MG63 (cell line): ENCODE measurements at regions not wholly inside any gene's neighbourhood (a gene's known extent, or its start where the extent isn't known, plus 50 kb on each side); places are given as distances from the start of the nearest gene placed in this dataset.
"Not testable (repeated sequence)": the region's sequence is repeated elsewhere in the genome, so short reads cannot be mapped to it uniquely, and the experiment has no call there.

ENCODE experiments used
- DNase-seq: peaks from one replicate; pipeline ENCODE4 v3.0.0-alpha.2; 2020
- H3K27me3 ChIP-seq: fragments of 250-450 bp; sonication (Bioruptor Pico); 2 replicates; pipeline ENCODE4 v1.5.1; 2020; ENCODE audit warnings: mild to moderate bottlenecking, moderate library complexity
- H3K36me3 ChIP-seq: fragments of 250-450 bp; sonication (Bioruptor Pico); 2 replicates; pipeline ENCODE4 v1.5.1; 2020; ENCODE audit warnings: mild to moderate bottlenecking, moderate library complexity
- H3K4me3 ChIP-seq: fragments of 250-450 bp; sonication (Bioruptor Pico); 2 replicates; pipeline ENCODE4 v1.5.1; 2020; ENCODE audit warnings: mild to moderate bottlenecking, moderate library complexity
- H3K9me3 ChIP-seq: fragments of 250-450 bp; sonication (Bioruptor Pico); 2 replicates; pipeline ENCODE4 v1.5.1; 2020; ENCODE audit warnings: mild to moderate bottlenecking, moderate library complexity

- Histone ChIP-seq H3K4me3 (no peak overlapping the region), H3K36me3 (no peaks in the 10 kb centered on the region), H3K27me3 (no peaks in the 10 kb centered on the region), H3K9me3 (no peaks in the 10 kb centered on the region)
- DNase-seq = no peak
Observed at GRCh38 chr14:43669355-43669754, 837.7 kb downstream of the FSCB start.

DNA sequence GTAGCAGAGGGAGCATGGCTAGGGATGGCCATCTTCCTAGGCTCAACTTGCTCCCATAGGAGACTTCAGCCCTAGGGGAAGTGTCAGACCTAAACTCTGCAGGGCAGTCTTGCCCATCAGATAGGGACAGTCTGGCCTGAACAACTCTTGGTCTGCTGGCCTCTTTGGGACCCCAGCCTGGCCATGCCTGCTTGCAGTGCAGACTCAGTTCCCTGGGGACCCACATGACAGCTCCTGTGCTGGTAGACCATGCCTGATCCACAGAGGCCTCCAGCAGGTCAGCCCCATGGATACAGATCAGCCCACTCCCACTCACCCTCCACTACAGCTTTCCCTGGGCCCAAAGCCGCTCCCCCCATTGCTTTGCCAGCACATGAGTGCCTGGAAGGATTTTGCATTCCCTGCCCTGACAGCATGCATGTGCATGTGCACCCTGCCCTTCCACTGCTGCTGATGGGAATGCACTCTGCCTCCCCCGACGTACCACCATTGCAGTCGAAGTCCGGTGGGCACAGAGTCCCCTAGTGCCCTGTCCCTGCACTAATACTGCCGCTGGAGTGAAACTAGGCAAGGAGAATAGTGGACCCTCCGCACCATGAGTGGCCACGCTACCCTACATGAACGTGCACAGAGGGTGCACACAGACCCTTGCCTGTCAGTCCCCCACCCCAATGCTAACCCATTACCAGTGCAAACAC, 841.4 kb downstream of the FSCB start:
- Histone ChIP-seq H3K4me3 (no peak overlapping the region), H3K36me3 (no peaks in the 10 kb centered on the region), H3K27me3 (no peaks in the 10 kb centered on the region), H3K9me3 (no peaks in the 10 kb centered on the region)
- no peak for DNase-seq

GRCh38 chr14:43655194-43655593, 851.9 kb downstream of the FSCB start:
- DNase-seq, H3K27me3 ChIP-seq, H3K36me3 ChIP-seq, H3K4me3 ChIP-seq, H3K9me3 ChIP-seq: not testable (repeated sequence)

DNA sequence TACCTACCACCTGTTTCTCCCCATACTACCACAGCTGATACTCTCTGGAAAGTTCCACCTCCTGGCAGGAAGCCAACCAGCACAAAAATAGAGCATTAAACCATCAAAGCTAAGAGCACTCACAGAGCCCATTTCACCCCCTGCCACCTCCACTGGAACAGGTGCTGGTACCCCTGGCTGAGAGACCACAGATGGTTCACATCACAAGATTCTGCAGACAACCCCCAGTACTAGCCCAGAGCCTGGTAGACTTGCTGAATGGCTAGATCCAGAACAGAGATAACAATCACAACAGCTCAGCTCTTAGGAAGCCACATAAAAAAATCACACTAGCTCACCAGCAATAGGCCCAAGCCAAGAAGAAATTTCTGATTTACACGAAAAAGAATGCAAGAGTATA, 855.2 kb downstream of the FSCB start:
- Histone ChIP-seq H3K9me3 (no peaks in the 10 kb centered on the region), H3K27me3 (no peaks in the 10 kb centered on the region), H3K36me3 (no peaks in the 10 kb centered on the region), H3K4me3 (no peak overlapping the region)
- no peak for DNase-seq

DNA sequence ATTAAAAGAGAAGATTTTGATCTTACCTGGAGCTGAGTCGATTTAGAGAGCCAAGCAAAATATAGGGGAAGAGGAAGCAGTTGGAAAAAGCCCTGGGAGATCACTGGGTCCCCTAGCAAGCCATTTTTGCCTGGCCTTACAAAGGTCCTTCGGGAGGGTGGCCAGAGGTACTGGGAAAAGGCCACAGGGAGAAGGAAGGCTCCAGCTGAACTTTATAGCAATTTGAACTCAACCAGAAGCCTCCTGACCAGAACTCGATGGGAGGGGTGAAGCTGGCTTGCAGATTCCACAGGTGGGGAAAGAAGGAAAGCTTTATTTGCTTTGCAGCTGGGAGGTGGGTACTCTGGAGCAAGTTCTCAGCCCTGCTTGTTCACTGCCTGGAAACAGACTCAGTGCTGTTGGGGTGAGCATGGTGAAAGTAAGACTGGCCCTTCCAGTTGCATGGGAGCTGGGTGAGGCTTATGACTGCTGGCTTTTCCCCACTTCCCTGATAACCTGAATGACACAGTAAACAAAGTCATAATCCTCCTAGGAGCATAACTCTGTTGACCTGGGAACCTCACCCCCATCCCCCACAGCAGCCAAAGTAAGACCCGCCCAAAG, 855.8 kb downstream of the FSCB start:
- Histone ChIP-seq H3K27me3 (no peaks in the 10 kb centered on the region), H3K9me3 (no peaks in the 10 kb centered on the region), H3K4me3 (no peak overlapping the region), H3K36me3 (no peaks in the 10 kb centered on the region)
- no peak for DNase-seq

GRCh38 chr14:43649508-43649907, 857.6 kb downstream of the FSCB start:
- H3K27me3 ChIP-seq = no peaks in the 10 kb centered on the region
- no peak for DNase-seq
- no peak overlapping the region for H3K4me3 ChIP-seq

DNA sequence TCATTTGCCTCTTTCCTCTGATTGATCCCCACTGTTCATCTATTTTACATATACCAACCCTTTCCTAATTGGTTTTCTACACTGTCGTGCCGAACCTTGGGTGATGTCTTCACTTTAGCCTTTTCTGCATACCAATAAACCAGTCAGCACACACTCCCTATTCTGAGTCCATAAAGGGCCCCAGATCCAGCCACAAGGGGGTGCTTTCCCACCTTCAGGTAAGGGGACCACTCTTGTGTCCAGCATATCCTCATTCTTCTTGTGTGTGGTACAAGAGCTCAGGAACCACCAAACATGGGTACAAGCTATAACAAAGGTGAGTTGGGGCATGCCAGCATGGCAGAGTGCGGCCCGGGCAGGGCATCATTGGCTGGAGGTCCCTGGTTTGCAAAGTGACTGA, 859.8 kb downstream of the FSCB start:
- no peak overlapping the region for H3K4me3 ChIP-seq
- DNase-seq = no peak

More at GRCh38 chr14:43649508-43649907, 857.6 kb downstream of the FSCB start:
- Histone ChIP-seq H3K9me3 (no peaks in the 10 kb centered on the region), H3K36me3 (no peaks in the 10 kb centered on the region)

GRCh38 chr14:43640718-43641267, 866.3 kb downstream of the FSCB start:
- Histone ChIP-seq H3K36me3 (no peaks in the 10 kb centered on the region), H3K9me3 (no peaks in the 10 kb centered on the region), H3K27me3 (no peaks in the 10 kb centered on the region), H3K4me3 (no peak overlapping the region)
- no peak for DNase-seq

More for the DNA sequence above, 859.8 kb downstream of the FSCB start:
- Histone ChIP-seq H3K9me3 (no peaks in the 10 kb centered on the region), H3K36me3 (no peaks in the 10 kb centered on the region), H3K27me3 (no peaks in the 10 kb centered on the region)

DNA sequence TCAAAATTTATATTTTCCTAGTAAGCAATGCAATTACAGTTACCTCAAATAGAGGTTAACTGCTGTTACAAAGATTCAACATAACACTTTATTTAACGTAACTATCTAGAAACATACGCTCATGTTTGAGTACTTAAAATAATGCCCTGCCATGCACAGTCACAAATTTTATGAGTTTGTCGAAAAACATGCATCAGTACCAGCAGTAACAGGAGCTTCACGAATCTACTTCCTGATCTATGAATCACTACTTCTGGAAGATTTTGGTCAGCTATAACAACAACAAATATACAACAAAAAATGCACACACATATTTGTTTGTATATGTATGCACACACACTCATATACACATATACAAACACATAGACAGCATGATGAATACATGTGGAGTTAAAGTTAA, 881.8 kb downstream of the FSCB start:
- no peak overlapping the region for H3K4me3 ChIP-seq
- no peaks in the 10 kb centered on the region for H3K9me3 ChIP-seq
- no peaks in the 10 kb centered on the region for H3K36me3 ChIP-seq
- DNase-seq = no peak
- no peaks in the 10 kb centered on the region for H3K27me3 ChIP-seq

DNA sequence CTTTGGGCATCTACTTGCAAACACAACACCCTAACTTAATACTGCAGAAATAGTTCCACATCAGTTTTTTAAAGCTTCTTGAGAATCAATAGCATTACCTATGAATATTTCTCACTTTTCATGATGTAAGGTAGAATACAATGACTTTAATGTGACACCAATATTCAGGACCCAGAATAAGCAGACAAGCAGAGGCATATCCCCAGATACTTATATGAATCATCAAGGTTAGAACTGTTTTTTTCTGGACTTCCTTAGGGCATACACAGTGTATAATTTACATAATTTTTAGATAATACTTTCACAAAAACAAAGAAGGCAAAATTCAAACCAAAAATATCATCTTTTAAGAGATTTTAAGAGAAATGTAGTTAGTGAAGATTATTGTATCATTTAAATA, 885.8 kb downstream of the FSCB start:
- Histone ChIP-seq H3K9me3 (no peaks in the 10 kb centered on the region; the same call in 1 of the 2 replicates), H3K4me3 (no peak overlapping the region), H3K36me3 (no peaks in the 10 kb centered on the region), H3K27me3 (no peaks in the 10 kb centered on the region)
- DNase-seq = no peak

GRCh38 chr14:43595096-43595772, 911.8 kb downstream of the FSCB start:
- no peaks in the 10 kb centered on the region for H3K36me3 ChIP-seq
- no peak for DNase-seq
- H3K9me3 ChIP-seq = no peaks in the 10 kb centered on the region
- no peak overlapping the region for H3K4me3 ChIP-seq
- H3K27me3 ChIP-seq = no peaks in the 10 kb centered on the region

DNA sequence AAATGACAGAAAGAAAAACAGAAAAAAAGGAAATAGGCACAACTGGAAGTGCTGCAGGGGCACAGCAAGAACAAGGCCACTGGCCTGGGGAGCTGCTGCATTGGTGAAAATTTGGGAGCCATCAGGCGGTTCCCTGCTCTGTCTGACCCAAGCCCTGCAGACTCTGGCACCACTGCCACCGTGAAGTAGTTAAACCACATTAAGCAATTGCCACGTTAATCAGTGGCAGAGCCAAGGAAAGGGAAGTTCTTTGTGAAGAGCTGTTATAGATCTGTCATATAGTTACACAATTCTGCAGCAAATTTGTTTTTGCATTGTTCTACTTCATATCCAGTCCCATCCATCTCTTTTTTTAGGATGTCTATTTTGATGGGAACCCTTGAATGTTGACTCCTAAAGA, 915.3 kb downstream of the FSCB start:
- Histone ChIP-seq H3K36me3 (no peaks in the 10 kb centered on the region), H3K4me3 (no peak overlapping the region)

DNA sequence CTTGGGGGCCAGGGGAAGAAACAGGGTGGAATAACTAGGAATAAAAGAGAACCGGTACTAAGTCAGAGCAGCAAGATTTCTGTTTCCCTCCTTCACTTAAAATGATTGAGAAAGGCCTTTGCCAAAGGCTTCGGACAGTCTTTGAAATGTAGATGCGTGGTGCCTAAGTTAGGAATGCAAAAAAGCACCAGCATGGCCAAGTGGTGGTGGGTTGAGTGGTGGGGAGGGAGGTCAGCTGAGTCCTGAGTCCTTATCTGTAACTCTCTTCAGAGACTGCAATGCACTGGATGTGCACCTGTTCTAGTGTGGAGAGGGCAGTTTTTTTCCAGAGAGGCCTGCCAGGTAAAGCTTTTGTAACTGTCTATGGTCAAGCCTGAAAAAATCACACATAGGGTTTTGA, 919.9 kb downstream of the FSCB start:
- H3K27me3 ChIP-seq = no peaks in the 10 kb centered on the region
- H3K4me3 ChIP-seq = no peak overlapping the region
- no peaks in the 10 kb centered on the region for H3K9me3 ChIP-seq
- H3K36me3 ChIP-seq = no peaks in the 10 kb centered on the region
- DNase-seq = no peak

More for the DNA sequence above, 915.3 kb downstream of the FSCB start:
- no peak for DNase-seq
- Histone ChIP-seq H3K9me3 (no peaks in the 10 kb centered on the region), H3K27me3 (no peaks in the 10 kb centered on the region)

DNA sequence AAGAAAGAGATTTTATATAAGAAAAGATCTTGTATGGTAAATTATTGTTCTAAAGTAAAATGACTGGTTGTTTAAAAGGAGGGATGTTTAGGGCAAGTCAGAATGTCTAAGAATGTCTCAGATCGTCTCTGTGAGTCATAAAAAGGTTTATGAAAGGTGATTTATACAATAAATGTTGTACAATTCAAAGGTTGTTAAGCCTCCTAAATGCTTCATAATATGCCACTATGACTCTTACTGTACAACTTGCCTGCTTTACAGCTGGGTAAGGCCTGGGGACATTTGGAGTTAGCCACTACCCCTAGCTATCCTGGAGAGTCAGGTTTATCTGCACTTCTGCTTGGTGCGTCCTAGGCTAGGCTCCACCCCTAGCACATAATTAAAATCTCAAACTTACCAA, 927.4 kb downstream of the FSCB start:
- no peak overlapping the region for H3K4me3 ChIP-seq
- H3K9me3 ChIP-seq = no peaks in the 10 kb centered on the region
- no peaks in the 10 kb centered on the region for H3K27me3 ChIP-seq
- H3K36me3 ChIP-seq = no peaks in the 10 kb centered on the region
- no peak for DNase-seq

GRCh38 chr14:43568022-43568421, 939.1 kb downstream of the FSCB start:
- H3K9me3 ChIP-seq = no peaks in the 10 kb centered on the region
- DNase-seq = no peak
- H3K36me3 ChIP-seq = no peaks in the 10 kb centered on the region
- no peak overlapping the region for H3K4me3 ChIP-seq
- H3K27me3 ChIP-seq = no peaks in the 10 kb centered on the region

GRCh38 chr14:43548368-43548767, 958.7 kb downstream of the FSCB start:
- Histone ChIP-seq H3K36me3 (no peaks in the 10 kb centered on the region), H3K4me3 (no peak overlapping the region), H3K27me3 (no peaks in the 10 kb centered on the region), H3K9me3 (no peaks in the 10 kb centered on the region)
- no peak for DNase-seq

GRCh38 chr14:43547596-43547995, 959.5 kb downstream of the FSCB start:
- H3K9me3 ChIP-seq, H3K27me3 ChIP-seq, DNase-seq, H3K36me3 ChIP-seq, H3K4me3 ChIP-seq: not testable (repeated sequence)

DNA sequence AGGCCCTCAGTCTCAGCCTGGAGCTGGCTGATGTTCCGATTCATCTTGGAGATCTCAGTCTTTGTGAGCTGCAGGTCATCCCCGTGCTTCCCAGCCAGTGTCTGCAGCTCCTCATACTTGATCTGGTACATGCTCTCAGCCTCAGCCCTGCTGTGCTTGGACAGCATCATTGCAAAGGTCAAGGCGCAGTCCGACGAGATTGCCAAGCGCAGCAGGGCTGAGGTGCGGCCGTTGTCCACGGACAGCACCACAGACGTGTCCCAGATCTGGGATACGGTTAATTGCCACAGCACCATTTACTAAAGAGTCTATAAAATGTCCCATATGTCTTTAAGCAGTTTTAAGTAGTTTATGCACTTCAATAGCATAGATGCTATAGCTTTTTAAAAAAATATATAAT, 965.7 kb downstream of the FSCB start:
- DNase-seq = no peak

More for the DNA sequence above, 965.7 kb downstream of the FSCB start:
- Histone ChIP-seq H3K36me3 (no peaks in the 10 kb centered on the region), H3K27me3 (no peaks in the 10 kb centered on the region), H3K9me3 (no peaks in the 10 kb centered on the region), H3K4me3 (no peak overlapping the region)
